H9 (cell line): ENCODE measurements at regions not wholly inside any gene's neighbourhood (a gene's known extent, or its start where the extent isn't known, plus 50 kb on each side); places are given as distances from the start of the nearest gene placed in this dataset.

Source experiments
- DNase-seq: peaks from one replicate; pipeline ENCODE4 v3.0.0-alpha.2; 2017
- H2AFZ ChIP-seq: one replicate; pipeline ENCODE4 v1.6.1; 2013; ENCODE audit warnings: mild to moderate bottlenecking, low read length, control low read depth, moderate library complexity
- H2AK5ac ChIP-seq: 2 replicates; pipeline ENCODE4 v1.6.1; 2013; ENCODE audit warnings: low read length, control low read depth, mixed read lengths; ENCODE audit not compliant: insufficient read length
- H2BK120ac ChIP-seq: one replicate; pipeline ENCODE4 v1.6.1; 2013; ENCODE audit warnings: low read depth, mild to moderate bottlenecking, low read length, control low read depth, inconsistent platforms; ENCODE audit not compliant: poor library complexity, severe bottlenecking
- H2BK12ac ChIP-seq: 2 replicates; pipeline ENCODE4 v1.6.1; 2013; ENCODE audit warnings: low read length, control low read depth, mixed read lengths, low read depth; ENCODE audit not compliant: insufficient read length
- H2BK15ac ChIP-seq: 2 replicates; pipeline ENCODE4 v1.6.1; 2013; ENCODE audit warnings: low read depth, low read length, control low read depth
- H2BK20ac ChIP-seq: one replicate; pipeline ENCODE4 v1.6.1; 2013; ENCODE audit warnings: low read depth, mild to moderate bottlenecking, low read length, control low read depth, inconsistent platforms; ENCODE audit not compliant: poor library complexity, severe bottlenecking
- H2BK5ac ChIP-seq: 2 replicates; pipeline ENCODE4 v1.6.1; 2013; ENCODE audit warnings: low read length, control low read depth, mixed read lengths; ENCODE audit not compliant: insufficient read length
- H3K14ac ChIP-seq: 2 replicates; pipeline ENCODE4 v1.6.1; 2013; ENCODE audit warnings: low read length, control low read depth; ENCODE audit not compliant: insufficient read depth
- H3K18ac ChIP-seq: 2 replicates; pipeline ENCODE4 v1.6.1; 2013; ENCODE audit warnings: low read depth, mild to moderate bottlenecking, mixed read lengths, low read length, control low read depth; ENCODE audit not compliant: insufficient read length
- H3K23ac ChIP-seq: 2 replicates; pipeline ENCODE4 v1.6.1; 2013; ENCODE audit warnings: low read length, control low read depth, mixed read lengths, low read depth; ENCODE audit not compliant: insufficient read length
- H3K23me2 ChIP-seq: 2 replicates; pipeline ENCODE4 v1.6.1; 2013; ENCODE audit warnings: low read depth, mild to moderate bottlenecking, mixed read lengths, low read length, control low read depth; ENCODE audit not compliant: insufficient read length, poor library complexity, severe bottlenecking
- H3K27ac ChIP-seq: 2 replicates; pipeline ENCODE4 v1.5.1; 2013; ENCODE audit warnings: low read length, control low read depth, mixed read lengths, low read depth; ENCODE audit not compliant: insufficient read length
- H3K27me3 ChIP-seq: 2 replicates; pipeline ENCODE4 v1.6.1; 2013; ENCODE audit warnings: low read length, control low read depth, inconsistent platforms; ENCODE audit not compliant: insufficient read depth
- H3K4ac ChIP-seq: 2 replicates; pipeline ENCODE4 v1.6.1; 2013; ENCODE audit warnings: low read depth, mild to moderate bottlenecking, control low read depth, inconsistent platforms, low read length, moderate library complexity
- H3K4me1 ChIP-seq: 2 replicates; pipeline ENCODE4 v1.6.1; 2013; ENCODE audit warnings: low read length, control low read depth, inconsistent platforms; ENCODE audit not compliant: insufficient read depth
- H3K4me2 ChIP-seq: 2 replicates; pipeline ENCODE4 v1.6.1; 2013; ENCODE audit warnings: low read length, control low read depth, mixed read lengths; ENCODE audit not compliant: insufficient read length, insufficient read depth
- H3K56ac ChIP-seq: 2 replicates; pipeline ENCODE4 v1.6.1; 2013; ENCODE audit warnings: low read depth, mild to moderate bottlenecking, mixed read lengths, low read length, control low read depth; ENCODE audit not compliant: insufficient read length
- H3K79me1 ChIP-seq: 2 replicates; pipeline ENCODE4 v1.6.1; 2013; ENCODE audit warnings: low read depth, mild to moderate bottlenecking, moderate library complexity, low read length, control low read depth, inconsistent platforms; ENCODE audit not compliant: insufficient read depth, poor library complexity, severe bottlenecking
- H3K79me2 ChIP-seq: 2 replicates; pipeline ENCODE4 v1.6.1; 2013; ENCODE audit warnings: low read length, control low read depth, inconsistent platforms; ENCODE audit not compliant: insufficient read depth
- H3K9ac ChIP-seq: 2 replicates; pipeline ENCODE4 v1.6.1; 2013; ENCODE audit warnings: low read length, control low read depth, mixed read lengths; ENCODE audit not compliant: insufficient read length; ENCODE audit errors: extremely low read depth
- H3K9me3 ChIP-seq: one replicate; pipeline ENCODE4 v1.6.1; 2013; ENCODE audit warnings: low read depth, low read length, inconsistent platforms; ENCODE audit not compliant: control insufficient read depth
- H3T11ph ChIP-seq: one replicate; pipeline ENCODE4 v1.6.1; 2013; ENCODE audit warnings: mild to moderate bottlenecking, low read length, control low read depth, inconsistent platforms
- H4K20me1 ChIP-seq: one replicate; pipeline ENCODE4 v1.6.1; 2013; ENCODE audit not compliant: control insufficient read depth, insufficient read length, insufficient read depth
- H4K5ac ChIP-seq: 2 replicates; pipeline ENCODE4 v1.6.1; 2013; ENCODE audit warnings: low read depth, mild to moderate bottlenecking, mixed read lengths, low read length, control low read depth; ENCODE audit not compliant: insufficient read length
- H4K8ac ChIP-seq: replicated peaks from 2 replicates; pipeline ENCODE4 v1.6.1; 2013; ENCODE audit warnings: low read length, control low read depth, mixed read lengths, low read depth; ENCODE audit not compliant: insufficient read length
- H4K91ac ChIP-seq: 2 replicates; pipeline ENCODE4 v1.6.1; 2013; ENCODE audit warnings: low read depth, mild to moderate bottlenecking, moderate library complexity, mixed read lengths, low read length, control low read depth; ENCODE audit not compliant: insufficient read length
- H3K27ac Mint-ChIP-seq, 3 experiments: 2 replicates in 2 of 3; 3 replicates in 1 of 3; pipeline ENCODE4 v1.8.0; 2020 to 2021; ENCODE audit warnings: mixed read lengths in 3 of 3, mild to moderate bottlenecking in 1 of 3, moderate library complexity in 1 of 3
- H3K27me3 Mint-ChIP-seq: 2 replicates; pipeline ENCODE4 v1.8.0; 2021; ENCODE audit warnings: low read depth, mild to moderate bottlenecking, moderate library complexity, mixed read lengths
- H3K36me3 Mint-ChIP-seq, 3 experiments: 2 replicates in 2 of 3; 3 replicates in 1 of 3; pipeline ENCODE4 v1.8.0; 2020 to 2021; ENCODE audit warnings: low read depth in 3 of 3, mixed read lengths in 3 of 3; ENCODE audit not compliant: insufficient read depth in 1 of 3
- H3K4me1 Mint-ChIP-seq, 2 experiments: 2 replicates each; pipeline ENCODE4 v1.8.0; 2020; ENCODE audit warnings: mixed read lengths in 2 of 2
- H3K4me3 Mint-ChIP-seq, 2 experiments: 2 replicates in 1 of 2; 3 replicates in 1 of 2; pipeline ENCODE4 v1.8.0; 2020 to 2021; ENCODE audit warnings: mild to moderate bottlenecking in 2 of 2, mixed read lengths in 2 of 2, moderate library complexity in 1 of 2
- H3K9me3 Mint-ChIP-seq, 2 experiments: 2 replicates in 1 of 2; 3 replicates in 1 of 2; pipeline ENCODE4 v1.8.0; 2020; ENCODE audit warnings: mild to moderate bottlenecking in 2 of 2, mixed read lengths in 2 of 2, moderate library complexity in 1 of 2
- CTCF ChIP-seq: fragments of 200-600 bp; sonication (generic); conservative IDR thresholded peaks from 3 replicates; pipeline ENCODE4 v1.8.0; 2021; ENCODE audit warnings: antibody characterized with exemption, mild to moderate bottlenecking
- WGBS: extraction: QIAGEN DNeasy Blood & Tissue Kit; methylation state at CpG from one replicate; pipeline ENCODE4 v1.1.7; 2013; ENCODE audit warnings: missing lambda C conversion rate, low lambda C conversion rate, mixed read lengths; ENCODE audit not compliant: insufficient read length; ENCODE audit errors: extremely low coverage; 5-methylcytosine and 5-hydroxymethylcytosine counted together

GRCh38 chr5:125274211-125274610 is 527.8 kb upstream of the ZNF608 start:
- H2BK120ac ChIP-seq, result no peak overlapping the region
- no peak overlapping the region for H3K9ac ChIP-seq
- H3K18ac ChIP-seq, result no peak overlapping the region
- no peak for DNase-seq
- no peak overlapping the region for H3K27ac ChIP-seq
- no peak overlapping the region for H3K23ac ChIP-seq
- H2BK12ac ChIP-seq, result no peak overlapping the region
- Mint-ChIP-seq H3K27me3 (no peaks in the 10 kb centered on the region), H3K4me1 (peaks cover 14 to 37% of the 10 kb centered on the region in 2 experiments), H3K4me3 (no peak overlapping the region), H3K27ac (no peak overlapping the region), H3K36me3 (no peaks in the 10 kb centered on the region), H3K9me3 (no peaks in the 10 kb centered on the region)
- no peak overlapping the region for H4K8ac ChIP-seq
- no peak overlapping the region for H3T11ph ChIP-seq
- H4K20me1 ChIP-seq, result no peaks in the 10 kb centered on the region
- H3K4ac ChIP-seq, result no peak overlapping the region
- H2BK5ac ChIP-seq, result no peak overlapping the region
- H4K5ac ChIP-seq, result no peak overlapping the region
- H2BK20ac ChIP-seq, result no peak overlapping the region
- no peaks in the 10 kb centered on the region; the same call in 1 of the 2 replicates for H3K4me1 ChIP-seq
- no peak overlapping the region for H4K91ac ChIP-seq
- H3K4me2 ChIP-seq, result no peak overlapping the region
- no peaks in the 10 kb centered on the region for H3K27me3 ChIP-seq
- no peak overlapping the region for H2AFZ ChIP-seq
- H3K9me3 ChIP-seq, result no peaks in the 10 kb centered on the region
- H2BK15ac ChIP-seq, result no peak overlapping the region
- no peaks in the 10 kb centered on the region for H3K79me2 ChIP-seq
- H3K79me1 ChIP-seq, result no peaks in the 10 kb centered on the region
- H3K23me2 ChIP-seq, result no peaks in the 10 kb centered on the region
- H2AK5ac ChIP-seq, result no peak overlapping the region
- no peak overlapping the region for H3K14ac ChIP-seq
- WGBS, result no CpG with 5 or more reads among the region's 1 CpG
- H3K56ac ChIP-seq, result no peak overlapping the region
- TF ChIP-seq CTCF, result no peak
